NOMO-1 treated with dmso at 0.1 percent for 144 hours (cell line): ENCODE measurements at regions not wholly inside any gene's neighbourhood (a gene's known extent, or its start where the extent isn't known, plus 50 kb on each side); places are given as distances from the start of the nearest gene placed in this dataset.

Experiments used
- DNase-seq: peaks from one replicate; lab custom pipeline; 2025; ENCODE audit not compliant: unreplicated experiment; lab: John Stamatoyannopoulos, UW

GRCh38 chr15:77739591-77740378 lies 107.1 kb upstream of the LINGO1 start:
- DNase-seq, result no peak

GRCh38 chr15:77738441-77739302 lies 106.0 kb upstream of the LINGO1 start:
- DNase-seq, result no peak

- no peak for DNase-seq
These were observed 105.3 kb upstream of the LINGO1 start for GRCh38 chr15:77738038-77738370.

- no peak for DNase-seq
These were observed 104.7 kb upstream of the LINGO1 start for GRCh38 chr15:77737238-77738037.

GRCh38 chr15:77734306-77734705 lies 101.6 kb upstream of the LINGO1 start:
- DNase-seq, result no peak

GRCh38 chr15:77733579-77734300 lies 101.0 kb upstream of the LINGO1 start:
- DNase-seq, result no peak

GRCh38 chr15:77732514-77733335 lies 100.0 kb upstream of the LINGO1 start:
- no peak for DNase-seq

GRCh38 chr15:77731945-77732344 lies 99.2 kb upstream of the LINGO1 start:
- no peak for DNase-seq

GRCh38 chr15:77731067-77731466 lies 98.4 kb upstream of the LINGO1 start:
- no peak for DNase-seq

GRCh38 chr15:77727635-77728304 lies 95.1 kb upstream of the LINGO1 start:
- no peak for DNase-seq

- DNase-seq, result no peak
These were observed 92.0 kb upstream of the LINGO1 start for GRCh38 chr15:77724715-77725114.

GRCh38 chr15:77723756-77724155 lies 91.0 kb upstream of the LINGO1 start:
- DNase-seq, result no peak

- DNase-seq, result no peak
These were observed 90.2 kb upstream of the LINGO1 start for GRCh38 chr15:77722759-77723460.

- no peak for DNase-seq
These were observed 89.3 kb upstream of the LINGO1 start for GRCh38 chr15:77721963-77722362.

- DNase-seq, result no peak
These were observed 87.9 kb upstream of the LINGO1 start for GRCh38 chr15:77720655-77721054.

- DNase-seq, result no peak
These were observed 87.5 kb upstream of the LINGO1 start for GRCh38 chr15:77720173-77720572.

- DNase-seq, result no peak
These were observed 86.7 kb upstream of the LINGO1 start for GRCh38 chr15:77719450-77719849.

- DNase-seq, result no peak
These were observed 84.8 kb upstream of the LINGO1 start for GRCh38 chr15:77717333-77717990.
